SK-N-SH (cell line): ENCODE measurements at regions not wholly inside any gene's neighbourhood (a gene's known extent, or its start where the extent isn't known, plus 50 kb on each side); places are given as distances from the start of the nearest gene placed in this dataset.

Source experiments
- CTCF ChIA-PET: fragments of 300-600, 350-600 bp; formaldehyde crosslinking; extraction: SDS; loops from one replicate; lab custom pipeline; 2021; lab: Yijun Ruan, JAX
- POLR2A ChIA-PET: fragments of 350-600 bp; sonication (Branson Sonifier 250); formaldehyde crosslinking; extraction: SDS; loops from one replicate; lab custom pipeline; 2020; ENCODE audit warnings: antibody characterized with exemption, inconsistent platforms; lab: Yijun Ruan, JAX
- DNase-seq: peaks from one replicate; pipeline ENCODE4 v3.0.0; 2012
- H2AFZ ChIP-seq: fragments of 200-600 bp; sonication (generic); 2 replicates; pipeline ENCODE4 v1.8.1; 2016; ENCODE audit warnings: antibody characterized with exemption, mild to moderate bottlenecking, low read depth
- H3F3A ChIP-seq: fragments of 200-600 bp; sonication (generic); replicated peaks from 2 replicates; pipeline ENCODE3; 2016; ENCODE audit warnings: antibody characterized with exemption, mild to moderate bottlenecking; ENCODE audit not compliant: insufficient read depth
- H3K27ac ChIP-seq, 2 experiments: fragments of 200-500 bp in 1 of 2; fragments of 200-600 bp in 1 of 2; sonication (Bioruptor generic) in 1 of 2; sonication (generic), shearing (Covaris generic) in 1 of 2; 2 replicates each; pipeline versions ENCODE4 v1.5.1 to v1.6.1; 2014 to 2016; ENCODE audit warnings: low read depth in 2 of 2, inconsistent platforms in 1 of 2, low read length in 1 of 2, mild to moderate bottlenecking in 1 of 2, mixed read lengths in 1 of 2
- H3K27me3 ChIP-seq: fragments of 200-600 bp; sonication (generic), shearing (Covaris generic); 2 replicates; pipeline ENCODE4 v1.6.1; 2016; ENCODE audit warnings: mixed run types; ENCODE audit not compliant: insufficient read depth
- H3K36me3 ChIP-seq, 2 experiments: fragments of 200-500 bp in 1 of 2; fragments of 200-600 bp in 1 of 2; sonication (Bioruptor generic) in 1 of 2; sonication (generic) in 1 of 2; replicated peaks in 1 of 2; 2 replicates each; pipeline versions ENCODE3 to v1.5.1; 2014 to 2016; ENCODE audit warnings: low read length in 1 of 2, mild to moderate bottlenecking in 1 of 2; ENCODE audit not compliant: insufficient read depth in 2 of 2, control insufficient read depth in 1 of 2
- H3K4me1 ChIP-seq, 2 experiments: fragments of 200-500 bp in 1 of 2; fragments of 200-600 bp in 1 of 2; sonication (Bioruptor generic) in 1 of 2; sonication (generic), shearing (Covaris generic) in 1 of 2; 2 replicates each; pipeline versions ENCODE4 v1.5.1 to v1.6.1; 2014 to 2016; ENCODE audit warnings: low read depth in 1 of 2, low read length in 1 of 2, mixed run types in 1 of 2; ENCODE audit not compliant: insufficient read depth in 2 of 2, control insufficient read depth in 1 of 2
- H3K4me2 ChIP-seq: fragments of 200-600 bp; sonication (generic), shearing (Covaris generic); 2 replicates; pipeline ENCODE4 v1.6.1; 2017; ENCODE audit warnings: mixed run types
- H3K4me3 ChIP-seq, 2 experiments: fragments of 200-500 bp in 1 of 2; fragments of 200-600 bp in 1 of 2; sonication (Bioruptor generic) in 1 of 2; sonication (generic), shearing (Covaris generic) in 1 of 2; 2 replicates each; pipeline versions ENCODE4 v1.5.1 to v1.8.1; 2014 to 2016; ENCODE audit warnings: low read depth in 2 of 2, inconsistent platforms in 1 of 2, low read length in 1 of 2, mild to moderate bottlenecking in 1 of 2, mixed read lengths in 1 of 2, moderate library complexity in 1 of 2
- H3K79me2 ChIP-seq: fragments of 200-600 bp; sonication (generic); 2 replicates; pipeline ENCODE4 v1.8.1; 2017; ENCODE audit warnings: mild to moderate bottlenecking; ENCODE audit not compliant: insufficient read depth
- H3K9ac ChIP-seq: fragments of 200-600 bp; sonication (generic); 2 replicates; pipeline ENCODE4 v1.6.1; 2017; ENCODE audit warnings: mixed run types
- H3K9me2 ChIP-seq: fragments of 200-600 bp; sonication (generic); 2 replicates; pipeline ENCODE4 v1.6.1; 2017; ENCODE audit warnings: mixed run types
- H3K9me3 ChIP-seq: fragments of 200-600 bp; sonication (generic); 2 replicates; pipeline ENCODE4 v1.6.1; 2017; ENCODE audit warnings: mixed run types, mild to moderate bottlenecking, moderate library complexity
- H4K20me1 ChIP-seq: fragments of 200-600 bp; sonication (generic); 2 replicates; pipeline ENCODE4 v1.6.1; 2017; ENCODE audit warnings: mild to moderate bottlenecking, mixed run types; ENCODE audit not compliant: insufficient read depth
- FOXJ3 ChIP-seq: sonication (generic); formaldehyde crosslinking; IDR thresholded peaks from 2 replicates; pipeline ENCODE4 v1.5.1; 2020; ENCODE audit warnings: mild to moderate bottlenecking, missing genetic modification reagents
- GABPA ChIP-seq: IDR thresholded peaks from 2 replicates; pipeline ENCODE4 v1.4.0; 2012; ENCODE audit warnings: low read depth, mild to moderate bottlenecking
- MEF2A ChIP-seq: IDR thresholded peaks from 2 replicates; pipeline ENCODE4 v1.4.0; 2012; ENCODE audit warnings: low read depth, borderline replicate concordance
- NRF1 ChIP-seq: IDR thresholded peaks from 2 replicates; pipeline ENCODE4 v1.6.1; 2012; ENCODE audit warnings: low read depth, mild to moderate bottlenecking, low read length
- RFX5 ChIP-seq: IDR thresholded peaks from 2 replicates; pipeline ENCODE4 v1.6.1; 2012; ENCODE audit warnings: mild to moderate bottlenecking, improper control_type of control experiment, low read length
- SIN3A ChIP-seq: IDR thresholded peaks from 2 replicates; pipeline ENCODE4 v1.6.1; 2012; ENCODE audit warnings: low read depth, mild to moderate bottlenecking, low read length, moderate library complexity, borderline replicate concordance
- SMC3 ChIP-seq: IDR thresholded peaks from 2 replicates; pipeline ENCODE4 v1.6.1; 2012; ENCODE audit warnings: low read depth, low read length, improper control_type of control experiment
- ZBTB33 ChIP-seq: IDR thresholded peaks from 2 replicates; pipeline ENCODE4 v1.4.0; 2012; ENCODE audit warnings: low read depth, borderline replicate concordance
- WGBS: methylation state at CpG from one replicate; pipeline ENCODE4 v1.1.6; 2017; ENCODE audit warnings: low lambda C conversion rate; 5-methylcytosine and 5-hydroxymethylcytosine counted together
- TF ChIP-seq, protein P1 (sequence below): IDR thresholded peaks from 2 replicates; pipeline ENCODE4 v1.4.0; 2012; ENCODE audit warnings: low read depth, borderline replicate concordance
- TF ChIP-seq, protein P2 (sequence below): IDR thresholded peaks from 2 replicates; pipeline ENCODE4 v1.4.0; 2012; ENCODE audit warnings: low read depth
- TF ChIP-seq, protein P3 (sequence below): fragments of 150-350 bp; IDR thresholded peaks from 2 replicates; pipeline ENCODE4 v1.6.1; 2016; ENCODE audit warnings: mild to moderate bottlenecking, low read depth, low read length

GRCh38 chr1:80876035-80876434, 924.7 kb upstream of the ADGRL2 start (continued):
- TF ChIP-seq MEF2A (no peak), SIN3A (no peak), SMC3 (no peak), FOXJ3 (CRISPR knock-in tag) (no peak), NRF1 (no peak)
- TF ChIP-seq, protein P1, sequence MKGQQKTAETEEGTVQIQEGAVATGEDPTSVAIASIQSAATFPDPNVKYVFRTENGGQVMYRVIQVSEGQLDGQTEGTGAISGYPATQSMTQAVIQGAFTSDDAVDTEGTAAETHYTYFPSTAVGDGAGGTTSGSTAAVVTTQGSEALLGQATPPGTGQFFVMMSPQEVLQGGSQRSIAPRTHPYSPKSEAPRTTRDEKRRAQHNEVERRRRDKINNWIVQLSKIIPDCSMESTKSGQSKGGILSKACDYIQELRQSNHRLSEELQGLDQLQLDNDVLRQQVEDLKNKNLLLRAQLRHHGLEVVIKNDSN: no peak
- TF ChIP-seq, protein P2, sequence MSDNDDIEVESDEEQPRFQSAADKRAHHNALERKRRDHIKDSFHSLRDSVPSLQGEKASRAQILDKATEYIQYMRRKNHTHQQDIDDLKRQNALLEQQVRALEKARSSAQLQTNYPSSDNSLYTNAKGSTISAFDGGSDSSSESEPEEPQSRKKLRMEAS: no peak

GRCh38 chr1:80869299-80869698, 931.4 kb upstream of the ADGRL2 start:
- TF ChIP-seq, protein P1: no peak
- TF ChIP-seq, protein P3, sequence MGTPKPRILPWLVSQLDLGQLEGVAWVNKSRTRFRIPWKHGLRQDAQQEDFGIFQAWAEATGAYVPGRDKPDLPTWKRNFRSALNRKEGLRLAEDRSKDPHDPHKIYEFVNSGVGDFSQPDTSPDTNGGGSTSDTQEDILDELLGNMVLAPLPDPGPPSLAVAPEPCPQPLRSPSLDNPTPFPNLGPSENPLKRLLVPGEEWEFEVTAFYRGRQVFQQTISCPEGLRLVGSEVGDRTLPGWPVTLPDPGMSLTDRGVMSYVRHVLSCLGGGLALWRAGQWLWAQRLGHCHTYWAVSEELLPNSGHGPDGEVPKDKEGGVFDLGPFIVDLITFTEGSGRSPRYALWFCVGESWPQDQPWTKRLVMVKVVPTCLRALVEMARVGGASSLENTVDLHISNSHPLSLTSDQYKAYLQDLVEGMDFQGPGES: no peak
- no peak for TF ChIP-seq MEF2A
- no peak for TF ChIP-seq RFX5
- no peak for TF ChIP-seq ZBTB33
- no peak for TF ChIP-seq GABPA
- no peaks in the 10 kb centered on the region for H3K9me2 ChIP-seq
- no peaks in the 10 kb centered on the region; the same call in 1 of the 2 replicates for H3K79me2 ChIP-seq
- H3F3A ChIP-seq: no peaks in the 10 kb centered on the region
- no peak overlapping the region for H2AFZ ChIP-seq
- DNase-seq: no peak
- H3K9me3 ChIP-seq: no peaks in the 10 kb centered on the region
- no peaks in the 10 kb centered on the region; a peak in 1 of 4 replicates for H3K4me1 ChIP-seq
- no peaks in the 10 kb centered on the region for H3K36me3 ChIP-seq
- WGBS: 71% methylated on average over 1 of the region's 1 CpG
- no peaks in the 10 kb centered on the region for H3K27me3 ChIP-seq
- CTCF ChIA-PET: no interaction called here
- H3K4me3 ChIP-seq: no peak overlapping the region
- H3K4me2 ChIP-seq: no peak overlapping the region
- H4K20me1 ChIP-seq: no peaks in the 10 kb centered on the region
- POLR2A ChIA-PET: no interaction called here
- H3K9ac ChIP-seq: no peak overlapping the region
- H3K27ac ChIP-seq: no peak overlapping the region
